H9 (cell line): ENCODE measurements at regions not wholly inside any gene's neighbourhood (a gene's known extent, or its start where the extent isn't known, plus 50 kb on each side); places are given as distances from the start of the nearest gene placed in this dataset.

Experiments used
- DNase-seq: peaks from one replicate; pipeline ENCODE4 v3.0.0-alpha.2; 2017
- H2AFZ ChIP-seq: one replicate; pipeline ENCODE4 v1.6.1; 2013; ENCODE audit warnings: mild to moderate bottlenecking, low read length, control low read depth, moderate library complexity
- H2AK5ac ChIP-seq: 2 replicates; pipeline ENCODE4 v1.6.1; 2013; ENCODE audit warnings: low read length, control low read depth, mixed read lengths; ENCODE audit not compliant: insufficient read length
- H2BK120ac ChIP-seq: one replicate; pipeline ENCODE4 v1.6.1; 2013; ENCODE audit warnings: low read depth, mild to moderate bottlenecking, low read length, control low read depth, inconsistent platforms; ENCODE audit not compliant: poor library complexity, severe bottlenecking
- H2BK12ac ChIP-seq: 2 replicates; pipeline ENCODE4 v1.6.1; 2013; ENCODE audit warnings: low read length, control low read depth, mixed read lengths, low read depth; ENCODE audit not compliant: insufficient read length
- H2BK15ac ChIP-seq: 2 replicates; pipeline ENCODE4 v1.6.1; 2013; ENCODE audit warnings: low read depth, low read length, control low read depth
- H2BK20ac ChIP-seq: one replicate; pipeline ENCODE4 v1.6.1; 2013; ENCODE audit warnings: low read depth, mild to moderate bottlenecking, low read length, control low read depth, inconsistent platforms; ENCODE audit not compliant: poor library complexity, severe bottlenecking
- H2BK5ac ChIP-seq: 2 replicates; pipeline ENCODE4 v1.6.1; 2013; ENCODE audit warnings: low read length, control low read depth, mixed read lengths; ENCODE audit not compliant: insufficient read length
- H3K14ac ChIP-seq: 2 replicates; pipeline ENCODE4 v1.6.1; 2013; ENCODE audit warnings: low read length, control low read depth; ENCODE audit not compliant: insufficient read depth
- H3K18ac ChIP-seq: 2 replicates; pipeline ENCODE4 v1.6.1; 2013; ENCODE audit warnings: low read depth, mild to moderate bottlenecking, mixed read lengths, low read length, control low read depth; ENCODE audit not compliant: insufficient read length
- H3K23ac ChIP-seq: 2 replicates; pipeline ENCODE4 v1.6.1; 2013; ENCODE audit warnings: low read length, control low read depth, mixed read lengths, low read depth; ENCODE audit not compliant: insufficient read length
- H3K23me2 ChIP-seq: 2 replicates; pipeline ENCODE4 v1.6.1; 2013; ENCODE audit warnings: low read depth, mild to moderate bottlenecking, mixed read lengths, low read length, control low read depth; ENCODE audit not compliant: insufficient read length, poor library complexity, severe bottlenecking
- H3K27ac ChIP-seq: 2 replicates; pipeline ENCODE4 v1.5.1; 2013; ENCODE audit warnings: low read length, control low read depth, mixed read lengths, low read depth; ENCODE audit not compliant: insufficient read length
- H3K27me3 ChIP-seq: 2 replicates; pipeline ENCODE4 v1.6.1; 2013; ENCODE audit warnings: low read length, control low read depth, inconsistent platforms; ENCODE audit not compliant: insufficient read depth
- H3K4ac ChIP-seq: 2 replicates; pipeline ENCODE4 v1.6.1; 2013; ENCODE audit warnings: low read depth, mild to moderate bottlenecking, control low read depth, inconsistent platforms, low read length, moderate library complexity
- H3K4me1 ChIP-seq: 2 replicates; pipeline ENCODE4 v1.6.1; 2013; ENCODE audit warnings: low read length, control low read depth, inconsistent platforms; ENCODE audit not compliant: insufficient read depth
- H3K4me2 ChIP-seq: 2 replicates; pipeline ENCODE4 v1.6.1; 2013; ENCODE audit warnings: low read length, control low read depth, mixed read lengths; ENCODE audit not compliant: insufficient read length, insufficient read depth
- H3K56ac ChIP-seq: 2 replicates; pipeline ENCODE4 v1.6.1; 2013; ENCODE audit warnings: low read depth, mild to moderate bottlenecking, mixed read lengths, low read length, control low read depth; ENCODE audit not compliant: insufficient read length
- H3K79me1 ChIP-seq: 2 replicates; pipeline ENCODE4 v1.6.1; 2013; ENCODE audit warnings: low read depth, mild to moderate bottlenecking, moderate library complexity, low read length, control low read depth, inconsistent platforms; ENCODE audit not compliant: insufficient read depth, poor library complexity, severe bottlenecking
- H3K79me2 ChIP-seq: 2 replicates; pipeline ENCODE4 v1.6.1; 2013; ENCODE audit warnings: low read length, control low read depth, inconsistent platforms; ENCODE audit not compliant: insufficient read depth
- H3K9ac ChIP-seq: 2 replicates; pipeline ENCODE4 v1.6.1; 2013; ENCODE audit warnings: low read length, control low read depth, mixed read lengths; ENCODE audit not compliant: insufficient read length; ENCODE audit errors: extremely low read depth
- H3K9me3 ChIP-seq: one replicate; pipeline ENCODE4 v1.6.1; 2013; ENCODE audit warnings: low read depth, low read length, inconsistent platforms; ENCODE audit not compliant: control insufficient read depth
- H3T11ph ChIP-seq: one replicate; pipeline ENCODE4 v1.6.1; 2013; ENCODE audit warnings: mild to moderate bottlenecking, low read length, control low read depth, inconsistent platforms
- H4K20me1 ChIP-seq: one replicate; pipeline ENCODE4 v1.6.1; 2013; ENCODE audit not compliant: control insufficient read depth, insufficient read length, insufficient read depth
- H4K5ac ChIP-seq: 2 replicates; pipeline ENCODE4 v1.6.1; 2013; ENCODE audit warnings: low read depth, mild to moderate bottlenecking, mixed read lengths, low read length, control low read depth; ENCODE audit not compliant: insufficient read length
- H4K8ac ChIP-seq: replicated peaks from 2 replicates; pipeline ENCODE4 v1.6.1; 2013; ENCODE audit warnings: low read length, control low read depth, mixed read lengths, low read depth; ENCODE audit not compliant: insufficient read length
- H4K91ac ChIP-seq: 2 replicates; pipeline ENCODE4 v1.6.1; 2013; ENCODE audit warnings: low read depth, mild to moderate bottlenecking, moderate library complexity, mixed read lengths, low read length, control low read depth; ENCODE audit not compliant: insufficient read length
- H3K27ac Mint-ChIP-seq, 3 experiments: 2 replicates in 2 of 3; 3 replicates in 1 of 3; pipeline ENCODE4 v1.8.0; 2020 to 2021; ENCODE audit warnings: mixed read lengths in 3 of 3, mild to moderate bottlenecking in 1 of 3, moderate library complexity in 1 of 3
- H3K27me3 Mint-ChIP-seq: 2 replicates; pipeline ENCODE4 v1.8.0; 2021; ENCODE audit warnings: low read depth, mild to moderate bottlenecking, moderate library complexity, mixed read lengths
- H3K36me3 Mint-ChIP-seq, 3 experiments: 2 replicates in 2 of 3; 3 replicates in 1 of 3; pipeline ENCODE4 v1.8.0; 2020 to 2021; ENCODE audit warnings: low read depth in 3 of 3, mixed read lengths in 3 of 3; ENCODE audit not compliant: insufficient read depth in 1 of 3
- H3K4me1 Mint-ChIP-seq, 2 experiments: 2 replicates each; pipeline ENCODE4 v1.8.0; 2020; ENCODE audit warnings: mixed read lengths in 2 of 2
- H3K4me3 Mint-ChIP-seq, 2 experiments: 2 replicates in 1 of 2; 3 replicates in 1 of 2; pipeline ENCODE4 v1.8.0; 2020 to 2021; ENCODE audit warnings: mild to moderate bottlenecking in 2 of 2, mixed read lengths in 2 of 2, moderate library complexity in 1 of 2
- H3K9me3 Mint-ChIP-seq, 2 experiments: 2 replicates in 1 of 2; 3 replicates in 1 of 2; pipeline ENCODE4 v1.8.0; 2020; ENCODE audit warnings: mild to moderate bottlenecking in 2 of 2, mixed read lengths in 2 of 2, moderate library complexity in 1 of 2
- WGBS: extraction: QIAGEN DNeasy Blood & Tissue Kit; methylation state at CpG from one replicate; pipeline ENCODE4 v1.1.7; 2013; ENCODE audit warnings: missing lambda C conversion rate, low lambda C conversion rate, mixed read lengths; ENCODE audit not compliant: insufficient read length; ENCODE audit errors: extremely low coverage; 5-methylcytosine and 5-hydroxymethylcytosine counted together
- TF ChIP-seq, protein P1 (sequence below): fragments of 200-600 bp; sonication (generic); conservative IDR thresholded peaks from 3 replicates; pipeline ENCODE4 v1.8.0; 2021; ENCODE audit warnings: antibody characterized with exemption, mild to moderate bottlenecking

DNA sequence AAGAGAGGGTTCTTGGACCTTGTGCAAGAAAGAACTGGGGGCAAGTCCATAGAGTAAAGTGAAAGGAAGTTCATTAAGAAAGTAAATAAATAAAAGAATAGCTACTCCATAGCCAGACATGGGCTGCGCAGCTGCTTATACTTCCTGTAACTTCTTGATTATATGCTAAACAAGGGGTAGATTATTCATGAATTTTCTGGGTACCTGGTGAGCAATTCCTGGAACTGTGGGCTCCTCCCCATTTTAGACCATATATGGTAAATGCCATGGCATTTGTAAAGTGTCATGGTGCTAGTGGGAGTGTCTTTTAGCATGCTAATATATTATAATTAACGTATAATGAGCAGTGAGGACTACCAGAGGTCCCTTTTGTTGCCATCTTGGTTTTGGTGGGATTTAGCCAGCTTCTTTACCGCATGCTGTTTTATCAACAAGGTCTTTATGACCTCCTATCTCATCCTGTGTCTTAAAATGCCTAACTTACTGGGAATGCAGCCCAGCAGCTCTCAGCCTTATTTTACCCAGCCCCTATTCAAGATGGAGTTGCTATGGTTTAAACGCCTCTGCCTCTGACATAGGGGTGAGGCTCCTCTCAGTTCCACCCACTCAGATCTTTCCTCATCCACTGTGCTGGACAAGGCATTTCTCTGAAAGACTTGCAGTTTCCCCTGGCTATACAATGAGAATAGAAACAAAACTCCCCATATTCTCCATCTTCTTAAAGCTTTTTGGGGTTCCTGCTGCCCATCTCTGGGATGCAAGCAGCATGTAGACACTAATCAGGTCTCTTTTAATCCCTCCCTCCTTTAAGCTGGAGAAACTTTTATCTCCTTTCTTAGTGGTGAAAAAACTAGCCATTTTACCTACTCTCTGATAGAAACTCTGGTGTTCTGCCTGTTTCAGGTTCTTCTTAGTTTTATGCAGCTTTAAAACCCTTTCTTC, 91.2 kb downstream of the ARRDC3 start:
- TF ChIP-seq, protein P1, sequence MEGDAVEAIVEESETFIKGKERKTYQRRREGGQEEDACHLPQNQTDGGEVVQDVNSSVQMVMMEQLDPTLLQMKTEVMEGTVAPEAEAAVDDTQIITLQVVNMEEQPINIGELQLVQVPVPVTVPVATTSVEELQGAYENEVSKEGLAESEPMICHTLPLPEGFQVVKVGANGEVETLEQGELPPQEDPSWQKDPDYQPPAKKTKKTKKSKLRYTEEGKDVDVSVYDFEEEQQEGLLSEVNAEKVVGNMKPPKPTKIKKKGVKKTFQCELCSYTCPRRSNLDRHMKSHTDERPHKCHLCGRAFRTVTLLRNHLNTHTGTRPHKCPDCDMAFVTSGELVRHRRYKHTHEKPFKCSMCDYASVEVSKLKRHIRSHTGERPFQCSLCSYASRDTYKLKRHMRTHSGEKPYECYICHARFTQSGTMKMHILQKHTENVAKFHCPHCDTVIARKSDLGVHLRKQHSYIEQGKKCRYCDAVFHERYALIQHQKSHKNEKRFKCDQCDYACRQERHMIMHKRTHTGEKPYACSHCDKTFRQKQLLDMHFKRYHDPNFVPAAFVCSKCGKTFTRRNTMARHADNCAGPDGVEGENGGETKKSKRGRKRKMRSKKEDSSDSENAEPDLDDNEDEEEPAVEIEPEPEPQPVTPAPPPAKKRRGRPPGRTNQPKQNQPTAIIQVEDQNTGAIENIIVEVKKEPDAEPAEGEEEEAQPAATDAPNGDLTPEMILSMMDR = no peak
- no peak overlapping the region for H2BK12ac ChIP-seq
- no peaks in the 10 kb centered on the region for H3K27me3 ChIP-seq
- Mint-ChIP-seq H3K9me3 (no peaks in the 10 kb centered on the region; a peak in 1 of 5 replicates), H3K4me1 (peaks cover 23 to 25% of the 10 kb centered on the region in 2 experiments), H3K4me3 (no peak overlapping the region), H3K27me3 (no peaks in the 10 kb centered on the region), H3K36me3 (no peaks in the 10 kb centered on the region), H3K27ac (0 out of 7 replicates have a peak overlapping the region, but pooled peaks of 2 of the 3 experiments have one; percentile 21 to 60)
- no peak overlapping the region for H3K23ac ChIP-seq
- no peak overlapping the region for H4K91ac ChIP-seq
- H3K4me1 ChIP-seq = no peaks in the 10 kb centered on the region; the same call in 1 of the 2 replicates
- no peak overlapping the region for H2AK5ac ChIP-seq
- H4K20me1 ChIP-seq = no peaks in the 10 kb centered on the region
- no peak overlapping the region for H2BK5ac ChIP-seq
- H3K56ac ChIP-seq = no peak overlapping the region
- H3K4ac ChIP-seq = no peak overlapping the region
- H4K5ac ChIP-seq = no peak overlapping the region
- H2BK120ac ChIP-seq = no peak overlapping the region
- no peaks in the 10 kb centered on the region for H3K79me2 ChIP-seq
- H3K18ac ChIP-seq = no peak overlapping the region
- H3K4me2 ChIP-seq = no peak overlapping the region
- H3K79me1 ChIP-seq = no peaks in the 10 kb centered on the region
- no peak overlapping the region for H3K14ac ChIP-seq
- no peak overlapping the region for H2BK20ac ChIP-seq
- H3K23me2 ChIP-seq = no peaks in the 10 kb centered on the region
- H3T11ph ChIP-seq = no peak overlapping the region
- no peak overlapping the region for H2BK15ac ChIP-seq
- WGBS = no CpG with 5 or more reads among the region's 4 CpGs
- H3K27ac ChIP-seq = no peak overlapping the region
- H2AFZ ChIP-seq = no peak overlapping the region
- no peak overlapping the region for H4K8ac ChIP-seq
- H3K9ac ChIP-seq = no peak overlapping the region
- H3K9me3 ChIP-seq = no peaks in the 10 kb centered on the region
- no peak for DNase-seq
